CD14-positive monocyte (primary cell): ENCODE measurements at regions not wholly inside any gene's neighbourhood (a gene's known extent, or its start where the extent isn't known, plus 50 kb on each side); places are given as distances from the start of the nearest gene placed in this dataset. TPM values are rescaled to one million over a fixed set of nuclear protein-coding genes. Genes with fewer than 3 reads are reported as not detected.
"Not testable (repeated sequence)": the region's sequence is repeated elsewhere in the genome, so short reads cannot be mapped to it uniquely, and the experiment has no call there.

Experiments
- DNase-seq, 3 donors: peaks; one replicate each; pipeline ENCODE4 v3.0.0-alpha.2; 2011 to 2022
- H2AFZ ChIP-seq: 2 replicates; pipeline ENCODE4 v1.6.0; 2012; ENCODE audit warnings: mild to moderate bottlenecking, low read depth, low read length, inconsistent platforms; ENCODE audit not compliant: insufficient read depth, poor library complexity, severe bottlenecking
- H3K27ac ChIP-seq, 2 donors: 1 replicate in 1 of 2; 2 replicates in 1 of 2; pipeline ENCODE4 v1.5.1; 2012 to 2013; ENCODE audit warnings: low read length in 2 of 2, control low read depth in 1 of 2, inconsistent platforms in 1 of 2, low read depth in 1 of 2, mild to moderate bottlenecking in 1 of 2
- H3K27me3 ChIP-seq, 2 donors: one replicate each; pipeline versions ENCODE4 v1.6.0 to v1.6.1; 2011 to 2013; ENCODE audit warnings: low read length in 2 of 2; ENCODE audit not compliant: control insufficient read depth in 2 of 2, insufficient read depth in 2 of 2
- H3K36me3 ChIP-seq, 2 donors: replicated peaks in 1 of 2; 1 replicate in 1 of 2; 2 replicates in 1 of 2; pipeline versions ENCODE4 v1.5.1 to v1.6.1; 2012 to 2013; ENCODE audit warnings: low read length in 2 of 2, control low read depth in 1 of 2, inconsistent platforms in 1 of 2, mild to moderate bottlenecking in 1 of 2; ENCODE audit not compliant: insufficient read depth in 2 of 2, control insufficient read depth in 1 of 2
- H3K4me1 ChIP-seq, 2 donors: 1 replicate in 1 of 2; 2 replicates in 1 of 2; pipeline versions ENCODE4 v1.5.1 to v1.6.1; 2012 to 2013; ENCODE audit warnings: low read length in 2 of 2, control low read depth in 1 of 2, inconsistent platforms in 1 of 2, mild to moderate bottlenecking in 1 of 2, moderate library complexity in 1 of 2; ENCODE audit not compliant: insufficient read depth in 2 of 2, control insufficient read depth in 1 of 2
- H3K4me2 ChIP-seq: replicated peaks from 2 replicates; pipeline ENCODE3; 2012; ENCODE audit warnings: low read length, moderate library complexity, mild to moderate bottlenecking; ENCODE audit not compliant: poor library complexity, severe bottlenecking; ENCODE audit errors: extremely low read depth
- H3K4me3 ChIP-seq, 3 experiments: fragments of 200-600 bp in 1 of 3; sonication (generic) in 1 of 3; replicated peaks in 1 of 3; 1 replicate in 2 of 3; 2 replicates in 1 of 3; pipeline ENCODE4 v1.5.1; 2011 to 2013; ENCODE audit warnings: low read length in 3 of 3, mild to moderate bottlenecking in 3 of 3, control low read depth in 2 of 3, low read depth in 2 of 3, inconsistent platforms in 1 of 3, moderate library complexity in 1 of 3
- H3K79me2 ChIP-seq: 2 replicates; pipeline ENCODE4 v1.6.0; 2012; ENCODE audit warnings: mild to moderate bottlenecking, control low read depth, inconsistent platforms, low read length, moderate library complexity; ENCODE audit not compliant: insufficient read depth
- H3K9ac ChIP-seq: 2 replicates; pipeline ENCODE4 v1.6.0; 2017; ENCODE audit warnings: low read length, mild to moderate bottlenecking; ENCODE audit not compliant: insufficient read depth, poor library complexity, severe bottlenecking
- H3K9me3 ChIP-seq, 2 donors: replicated peaks in 1 of 2; 1 replicate in 1 of 2; 2 replicates in 1 of 2; pipeline versions ENCODE4 v1.5.1 to v1.6.1; 2012 to 2013; ENCODE audit warnings: low read length in 2 of 2, control low read depth in 1 of 2; ENCODE audit not compliant: control insufficient read depth in 1 of 2, insufficient read depth in 1 of 2
- H4K20me1 ChIP-seq: 2 replicates; pipeline ENCODE4 v1.6.0; 2012; ENCODE audit warnings: mild to moderate bottlenecking, low read length, control low read depth, moderate library complexity; ENCODE audit not compliant: insufficient read depth
- H3K27ac Mint-ChIP-seq, 7 donors: one replicate each; pipeline ENCODE4 v1.8.0; 2020; ENCODE audit warnings: mild to moderate bottlenecking in 7 of 7, mixed read lengths in 7 of 7, moderate library complexity in 6 of 7, inconsistent platforms in 2 of 7
- H3K27me3 Mint-ChIP-seq, 3 donors: one replicate each; pipeline ENCODE4 v1.8.0; 2021 to 2022; ENCODE audit warnings: low read depth in 3 of 3, mild to moderate bottlenecking in 3 of 3, mixed read lengths in 3 of 3, moderate library complexity in 3 of 3, inconsistent platforms in 1 of 3
- H3K36me3 Mint-ChIP-seq, 2 donors: one replicate each; pipeline ENCODE4 v1.8.0; 2020; ENCODE audit warnings: mixed read lengths in 2 of 2, inconsistent platforms in 1 of 2, mild to moderate bottlenecking in 1 of 2
- H3K4me1 Mint-ChIP-seq: one replicate; pipeline ENCODE4 v1.8.0; 2020; ENCODE audit warnings: mild to moderate bottlenecking, mixed read lengths
- H3K4me3 Mint-ChIP-seq, 2 donors: one replicate each; pipeline ENCODE4 v1.8.0; 2020; ENCODE audit warnings: mild to moderate bottlenecking in 2 of 2, mixed read lengths in 2 of 2, moderate library complexity in 1 of 2
- H3K9me3 Mint-ChIP-seq, 7 donors: one replicate each; pipeline ENCODE4 v1.8.0; 2020 to 2022; ENCODE audit warnings: mixed read lengths in 7 of 7, mild to moderate bottlenecking in 6 of 7, moderate library complexity in 6 of 7, inconsistent platforms in 2 of 7
- whole genome bisulfite sequencing: methylation state at CpG from one replicate; pipeline ENCODE4 v1.1.5; 2013; ENCODE audit warnings: missing lambda C conversion rate; ENCODE audit not compliant: insufficient coverage; 5-methylcytosine and 5-hydroxymethylcytosine counted together
- intact Hi-C, 2 donors: fragments of 100-400 bp; cut with micrococcal nuclease; formaldehyde crosslinking; loops; one replicate each; pipeline versions ENCODE4 v1.15.0 to v1.15.1; 2023
- small RNA-seq: library from RNA; depleted of rRNA; stranded (forward); fragments of <200 nt; gene quantifications from one replicate; pipeline ENCODE3, GENCODE V24; 2012; ENCODE audit warnings: low read depth; ENCODE audit not compliant: insufficient read length

GRCh38 chr14:19346074-19346480 lies 88.1 kb downstream of the POTEG start:
- H3K27ac Mint-ChIP-seq, H3K4me3 Mint-ChIP-seq, intact Hi-C loops, H3K9me3 ChIP-seq, H3K9me3 Mint-ChIP-seq, H3K79me2 ChIP-seq, H3K4me1 ChIP-seq, DNase-seq, H2AFZ ChIP-seq, H3K36me3 ChIP-seq, H3K4me1 Mint-ChIP-seq, H3K27ac ChIP-seq, H3K36me3 Mint-ChIP-seq, H4K20me1 ChIP-seq, H3K4me3 ChIP-seq, H3K4me2 ChIP-seq, H3K27me3 Mint-ChIP-seq, H3K27me3 ChIP-seq, H3K9ac ChIP-seq: not testable (repeated sequence)
- 74% methylated on average over 9 of the region's 17 CpGs for WGBS

GRCh38 chr14:19346636-19347035 lies 87.5 kb downstream of the POTEG start:
- H3K27ac Mint-ChIP-seq, H3K4me3 Mint-ChIP-seq, H3K27ac ChIP-seq, H3K27me3 Mint-ChIP-seq, H3K4me1 ChIP-seq, H3K4me2 ChIP-seq, H3K9ac ChIP-seq, H2AFZ ChIP-seq, H3K9me3 Mint-ChIP-seq, H3K79me2 ChIP-seq, intact Hi-C loops, DNase-seq, H3K36me3 ChIP-seq, H3K4me1 Mint-ChIP-seq, H4K20me1 ChIP-seq, H3K4me3 ChIP-seq, H3K9me3 ChIP-seq, H3K36me3 Mint-ChIP-seq, H3K27me3 ChIP-seq: not testable (repeated sequence)
- no CpG with 5 or more reads among the region's 15 CpGs for WGBS

GRCh38 chr14:19347112-19347511 lies 87.0 kb downstream of the POTEG start:
- H3K27ac ChIP-seq, DNase-seq, H3K27me3 Mint-ChIP-seq, H3K4me1 ChIP-seq, H4K20me1 ChIP-seq, H3K79me2 ChIP-seq, H3K4me1 Mint-ChIP-seq, H3K4me3 ChIP-seq, H3K9ac ChIP-seq, H3K27ac Mint-ChIP-seq, H3K9me3 ChIP-seq, H3K36me3 Mint-ChIP-seq, H3K27me3 ChIP-seq, intact Hi-C loops, H3K4me3 Mint-ChIP-seq, H3K4me2 ChIP-seq, H3K9me3 Mint-ChIP-seq, H3K36me3 ChIP-seq, H2AFZ ChIP-seq: not testable (repeated sequence)
- WGBS = no CpG with 5 or more reads among the region's 8 CpGs

Small RNA genes in the stretch of these regions (small RNA-seq; reads per million reads assigned to genes)
- not detected for gene AL589743.6
